ENCODE measurements at regions not wholly inside any gene's neighbourhood (a gene's known extent, or its start where the extent isn't known, plus 50 kb on each side); places are given as distances from the start of the nearest gene placed in this dataset.

DNA sequence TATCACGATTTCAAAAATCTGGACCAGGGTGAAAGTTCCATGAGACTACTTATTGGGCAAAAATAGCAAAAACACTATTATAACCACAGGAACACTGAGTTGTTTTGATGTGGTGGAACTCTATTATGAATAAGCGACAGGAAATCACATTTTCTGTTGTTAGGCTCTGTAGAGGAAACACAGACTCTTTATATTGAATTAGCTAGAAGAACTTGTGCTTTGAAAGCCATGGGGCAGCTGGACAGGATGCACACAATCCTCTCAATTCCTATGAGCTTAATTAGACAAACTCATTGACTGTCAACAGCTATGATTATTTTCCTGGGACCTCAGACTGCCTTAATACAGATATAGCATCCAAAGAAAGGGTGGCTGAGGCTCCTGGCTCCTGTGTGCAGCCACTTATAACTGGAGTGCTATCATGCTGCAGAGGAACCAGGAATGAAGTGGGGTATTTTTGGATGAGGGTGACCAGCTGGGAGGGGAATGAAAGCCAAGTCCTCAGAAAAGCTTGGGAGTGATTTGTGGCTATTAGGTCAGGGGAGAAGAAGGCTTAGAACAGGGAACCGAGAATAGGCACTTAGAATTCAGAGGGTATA lies 657.3 kb downstream of the TYW1 start:
- TF ChIP-seq CEBPB (IDR thresholded peaks at IDR 0.05; ENCODE audit: low read depth, low read length) (no peak), RAD21 (IDR thresholded peaks at IDR 0.05; ENCODE audit: low read length) (no peak), POLR2A (IDR thresholded peaks at IDR 0.05; ENCODE audit: low read depth, low read length) (no peak), NFE2L2 (IDR thresholded peaks at IDR 0.05; ENCODE audit: low read depth, low read length) (no peak), FOS (IDR thresholded peaks at IDR 0.05; ENCODE audit: low read depth, low read length) (no peak), USF2 (IDR thresholded peaks at IDR 0.05; ENCODE audit: low read depth, low read length) (no peak), CHD1 (IDR thresholded peaks at IDR 0.05; ENCODE audit: low read depth, low read length) (no peak), RCOR1 (IDR thresholded peaks at IDR 0.05; ENCODE audit: insufficient replicate concordance, low read length) (no peak), ELK1 (IDR thresholded peaks at IDR 0.05; ENCODE audit: borderline replicate concordance, low read depth, low read length) (no peak), MXI1 (IDR thresholded peaks at IDR 0.05; ENCODE audit: borderline replicate concordance, low read depth, low read length) (no peak), MAZ (IDR thresholded peaks at IDR 0.05; ENCODE audit: borderline replicate concordance, low read depth, low read length) (no peak)
- TF ChIP-seq, protein P1, sequence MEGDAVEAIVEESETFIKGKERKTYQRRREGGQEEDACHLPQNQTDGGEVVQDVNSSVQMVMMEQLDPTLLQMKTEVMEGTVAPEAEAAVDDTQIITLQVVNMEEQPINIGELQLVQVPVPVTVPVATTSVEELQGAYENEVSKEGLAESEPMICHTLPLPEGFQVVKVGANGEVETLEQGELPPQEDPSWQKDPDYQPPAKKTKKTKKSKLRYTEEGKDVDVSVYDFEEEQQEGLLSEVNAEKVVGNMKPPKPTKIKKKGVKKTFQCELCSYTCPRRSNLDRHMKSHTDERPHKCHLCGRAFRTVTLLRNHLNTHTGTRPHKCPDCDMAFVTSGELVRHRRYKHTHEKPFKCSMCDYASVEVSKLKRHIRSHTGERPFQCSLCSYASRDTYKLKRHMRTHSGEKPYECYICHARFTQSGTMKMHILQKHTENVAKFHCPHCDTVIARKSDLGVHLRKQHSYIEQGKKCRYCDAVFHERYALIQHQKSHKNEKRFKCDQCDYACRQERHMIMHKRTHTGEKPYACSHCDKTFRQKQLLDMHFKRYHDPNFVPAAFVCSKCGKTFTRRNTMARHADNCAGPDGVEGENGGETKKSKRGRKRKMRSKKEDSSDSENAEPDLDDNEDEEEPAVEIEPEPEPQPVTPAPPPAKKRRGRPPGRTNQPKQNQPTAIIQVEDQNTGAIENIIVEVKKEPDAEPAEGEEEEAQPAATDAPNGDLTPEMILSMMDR (conservative IDR thresholded peaks at IDR 0.05; ENCODE audit: low read depth, low read length): no peak

Data from IMR-90 (cell line).